ENCODE measurements at regions not wholly inside any gene's neighbourhood (a gene's known extent, or its start where the extent isn't known, plus 50 kb on each side); places are given as distances from the start of the nearest gene placed in this dataset.

GRCh38 chr3:6439226-6439625 is 421.7 kb upstream of the GRM7 start:
- Histone ChIP-seq H3K27ac (no peak overlapping the region), H3K27me3 (no peaks in the 10 kb centered on the region), H3K9me3 (no peaks in the 10 kb centered on the region), H3K4me3 (no peak overlapping the region), H3K36me3 (no peaks in the 10 kb centered on the region), H3K4me1 (ENCODE audit: insufficient read depth) (no peaks in the 10 kb centered on the region)
- intact Hi-C loops (cut with DNase I) = no loop called here
- WGBS, 3 donors = 94 to 96% (median 95%) methylated on average over 8 of the region's 8 CpGs
- no peak for DNase-seq
- TF ChIP-seq CTCF (IDR thresholded peaks at IDR 0.05) (no peak), POLR2A (IDR thresholded peaks at IDR 0.05) (no peak), EP300 (IDR thresholded peaks at IDR 0.05) (no peak)

- WGBS, 3 donors = 73 to 85% (median 82%) methylated on average over 1 of the region's 1 CpG
- Histone ChIP-seq H3K4me3 (no peak overlapping the region), H3K27ac (no peak overlapping the region), H3K36me3 (no peaks in the 10 kb centered on the region), H3K27me3 (no peaks in the 10 kb centered on the region), H3K4me1 (ENCODE audit: insufficient read depth) (no peaks in the 10 kb centered on the region), H3K9me3 (no peaks in the 10 kb centered on the region)
- intact Hi-C loops (cut with DNase I) = no loop called here
- no peak for DNase-seq
- no peak for TF ChIP-seq CTCF (IDR thresholded peaks at IDR 0.05)
- TF ChIP-seq EP300 (IDR thresholded peaks at IDR 0.05) = no peak
- no peak for TF ChIP-seq POLR2A (IDR thresholded peaks at IDR 0.05)
Measured at GRCh38 chr3:6439824-6440223, 421.1 kb upstream of the GRM7 start.

GRCh38 chr3:6444888-6445658 is 415.8 kb upstream of the GRM7 start:
- Histone ChIP-seq H3K27ac (no peak overlapping the region), H3K4me1 (ENCODE audit: insufficient read depth) (no peaks in the 10 kb centered on the region), H3K36me3 (no peaks in the 10 kb centered on the region), H3K4me3 (no peak overlapping the region), H3K9me3 (no peaks in the 10 kb centered on the region), H3K27me3 (no peaks in the 10 kb centered on the region)
- no peak for DNase-seq
- TF ChIP-seq POLR2A (IDR thresholded peaks at IDR 0.05) (no peak), CTCF (IDR thresholded peaks at IDR 0.05) (no peak), EP300 (IDR thresholded peaks at IDR 0.05) (no peak)
- intact Hi-C loops (cut with DNase I) = no loop called here
- WGBS, 3 donors = 94 to 98% (median 96%) methylated on average over 1 of the region's 1 CpG

- no peaks in the 10 kb centered on the region for H3K9me3 ChIP-seq
- no peaks in the 10 kb centered on the region for H3K36me3 ChIP-seq
- H3K27me3 ChIP-seq = no peaks in the 10 kb centered on the region
- H3K27ac ChIP-seq = no peak overlapping the region
- WGBS, 3 donors = 83 to 87% (median 86%) methylated on average over 5 of the region's 5 CpGs
- TF ChIP-seq POLR2A (IDR thresholded peaks at IDR 0.05) = no peak
- H3K4me3 ChIP-seq = no peak overlapping the region
- intact Hi-C loops (cut with DNase I) = no loop called here
- DNase-seq = no peak
- no peaks in the 10 kb centered on the region for H3K4me1 ChIP-seq (ENCODE audit: insufficient read depth)
Measured at GRCh38 chr3:6447166-6447801, 413.6 kb upstream of the GRM7 start.

GRCh38 chr3:6448011-6448410 is 412.9 kb upstream of the GRM7 start:
- DNase-seq = no peak
- 86 to 92% (median 89%) methylated on average over 4 of the region's 4 CpGs for WGBS, 3 donors
- H3K9me3 ChIP-seq = no peaks in the 10 kb centered on the region
- H3K4me3 ChIP-seq = no peak overlapping the region
- no peaks in the 10 kb centered on the region for H3K27me3 ChIP-seq
- intact Hi-C loops (cut with DNase I) = no loop called here
- no peaks in the 10 kb centered on the region for H3K36me3 ChIP-seq
- H3K27ac ChIP-seq = no peak overlapping the region
- TF ChIP-seq CTCF (IDR thresholded peaks at IDR 0.05) = no peak
- no peak for TF ChIP-seq POLR2A (IDR thresholded peaks at IDR 0.05)
- no peak for TF ChIP-seq EP300 (IDR thresholded peaks at IDR 0.05)
- H3K4me1 ChIP-seq (ENCODE audit: insufficient read depth) = no peaks in the 10 kb centered on the region
